Vagina (tissue), 2 donors: ENCODE measurements at regions not wholly inside any gene's neighbourhood (a gene's known extent, or its start where the extent isn't known, plus 50 kb on each side); places are given as distances from the start of the nearest gene placed in this dataset.
"Not testable (repeated sequence)": the region's sequence is repeated elsewhere in the genome, so short reads cannot be mapped to it uniquely, and the experiment has no call there.

Source experiments
- DNase-seq, 2 donors: peaks; one replicate each; pipeline ENCODE4 v3.0.0-alpha.2; 2017; ENCODE audit errors: extremely low spot score in 2 of 2
- H3K27ac ChIP-seq: fragments of 200-600 bp; sonication (generic); one replicate; pipeline ENCODE4 v1.5.1; 2019
- H3K27me3 ChIP-seq: fragments of 200-600 bp; sonication (generic); one replicate; pipeline ENCODE4 v1.5.1; 2019
- H3K36me3 ChIP-seq, 2 donors: fragments of 200-600 bp; sonication (generic); one replicate each; pipeline ENCODE4 v1.5.1; 2017 to 2019
- H3K4me1 ChIP-seq: fragments of 200-600 bp; sonication (generic); one replicate; pipeline ENCODE4 v1.5.1; 2019
- H3K4me3 ChIP-seq, 2 donors: fragments of 200-600 bp; sonication (generic); 1 replicate in 1 of 2; 2 replicates in 1 of 2; pipeline ENCODE4 v1.5.1; 2016 to 2019
- H3K9me3 ChIP-seq: fragments of 200-600 bp; sonication (generic); one replicate; pipeline ENCODE4 v1.5.1; 2019
- POLR2A ChIP-seq, 2 donors: fragments of 450-650 bp; IDR thresholded peaks; one replicate each; pipeline ENCODE4 v1.6.1; 2017; ENCODE audit warnings: antibody characterized with exemption in 2 of 2, mild to moderate bottlenecking in 2 of 2, moderate library complexity in 2 of 2
- POLR2AphosphoS5 ChIP-seq, 2 donors: sonication (generic); formaldehyde crosslinking; IDR thresholded peaks; one replicate each; pipeline ENCODE4 v1.9.0; 2017; ENCODE audit warnings: antibody characterized with exemption in 2 of 2, mild to moderate bottlenecking in 2 of 2, low read depth in 1 of 2; ENCODE audit not compliant: insufficient read depth in 1 of 2
- intact Hi-C: fragments of 100-400 bp; cut with DNase I; formaldehyde crosslinking; loops from one replicate; pipeline ENCODE4 v1.15.1; 2023
- TF ChIP-seq, protein P1 (sequence below), 3 experiments: fragments of 450-650 bp in 2 of 3; fragments of 200-600 bp in 1 of 3; sonication (generic) in 1 of 3; IDR thresholded peaks; one replicate each; pipeline ENCODE4 v1.5.1; 2017 to 2019; ENCODE audit warnings: antibody characterized with exemption in 3 of 3, mild to moderate bottlenecking in 2 of 3, moderate library complexity in 2 of 3

DNA sequence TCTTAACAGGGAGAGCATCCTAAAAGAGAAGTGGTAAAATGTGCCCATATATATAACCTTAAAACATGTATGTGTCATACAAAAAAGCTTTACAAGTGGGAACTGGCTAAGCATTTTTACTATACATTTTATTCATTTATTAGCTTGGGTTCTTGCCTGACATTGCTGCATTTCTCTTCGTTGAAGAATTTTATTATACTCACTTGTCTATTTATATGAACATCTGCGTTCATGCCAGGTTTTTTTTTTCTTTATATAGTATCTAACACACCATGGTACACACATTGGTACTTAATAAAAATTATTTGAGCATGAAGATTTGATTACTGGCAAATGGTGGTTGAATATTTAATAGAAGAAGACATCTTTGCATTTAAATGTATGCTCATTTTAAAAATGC is 492.3 kb downstream of the SPATA31D1 start:
- no peak for DNase-seq
- TF ChIP-seq, protein P1, sequence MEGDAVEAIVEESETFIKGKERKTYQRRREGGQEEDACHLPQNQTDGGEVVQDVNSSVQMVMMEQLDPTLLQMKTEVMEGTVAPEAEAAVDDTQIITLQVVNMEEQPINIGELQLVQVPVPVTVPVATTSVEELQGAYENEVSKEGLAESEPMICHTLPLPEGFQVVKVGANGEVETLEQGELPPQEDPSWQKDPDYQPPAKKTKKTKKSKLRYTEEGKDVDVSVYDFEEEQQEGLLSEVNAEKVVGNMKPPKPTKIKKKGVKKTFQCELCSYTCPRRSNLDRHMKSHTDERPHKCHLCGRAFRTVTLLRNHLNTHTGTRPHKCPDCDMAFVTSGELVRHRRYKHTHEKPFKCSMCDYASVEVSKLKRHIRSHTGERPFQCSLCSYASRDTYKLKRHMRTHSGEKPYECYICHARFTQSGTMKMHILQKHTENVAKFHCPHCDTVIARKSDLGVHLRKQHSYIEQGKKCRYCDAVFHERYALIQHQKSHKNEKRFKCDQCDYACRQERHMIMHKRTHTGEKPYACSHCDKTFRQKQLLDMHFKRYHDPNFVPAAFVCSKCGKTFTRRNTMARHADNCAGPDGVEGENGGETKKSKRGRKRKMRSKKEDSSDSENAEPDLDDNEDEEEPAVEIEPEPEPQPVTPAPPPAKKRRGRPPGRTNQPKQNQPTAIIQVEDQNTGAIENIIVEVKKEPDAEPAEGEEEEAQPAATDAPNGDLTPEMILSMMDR (IDR thresholded peaks at IDR 0.05) = no peak
- TF ChIP-seq POLR2A (IDR thresholded peaks at IDR 0.05) (no peak), POLR2AphosphoS5 (IDR thresholded peaks at IDR 0.05; ENCODE audit: insufficient read depth in 1 of 2, low read depth in 1 of 2) (no peak)
- H3K4me1 ChIP-seq = no peaks in the 10 kb centered on the region
- intact Hi-C loops = no loop called here
- H3K9me3 ChIP-seq = no peaks in the 10 kb centered on the region
- H3K36me3 ChIP-seq = no peaks in the 10 kb centered on the region
- H3K27me3 ChIP-seq = no peaks in the 10 kb centered on the region
- H3K4me3 ChIP-seq = no peak overlapping the region
- H3K27ac ChIP-seq = no peak overlapping the region

DNA sequence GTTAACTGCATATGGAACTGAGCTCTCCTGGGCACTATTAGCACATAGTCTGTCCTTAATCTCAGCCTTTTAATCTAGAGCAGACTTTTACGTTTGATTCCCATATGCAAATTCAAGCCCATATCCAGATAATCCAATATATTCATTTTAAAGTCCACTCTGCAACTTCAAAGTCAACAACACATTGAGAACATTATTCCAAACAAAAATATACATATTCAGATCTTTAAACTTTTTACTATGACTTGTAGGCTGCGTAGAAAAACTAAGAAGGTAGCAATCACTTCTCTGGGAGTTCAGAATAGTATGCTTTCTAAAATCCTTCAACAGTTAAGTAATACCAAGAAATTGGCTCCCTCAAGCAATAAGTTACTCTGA is 499.4 kb downstream of the SPATA31D1 start:
- Histone ChIP-seq H3K4me1 (peaks cover 32% of the 10 kb centered on the region), H3K36me3 (no peaks in the 10 kb centered on the region), H3K4me3 (no peak overlapping the region), H3K27ac (peak overlapping the region; percentile 12), H3K9me3 (no peaks in the 10 kb centered on the region), H3K27me3 (no peaks in the 10 kb centered on the region)
- no peak for DNase-seq
- TF ChIP-seq, protein P1 (IDR thresholded peaks at IDR 0.05) = no peak
- TF ChIP-seq POLR2AphosphoS5 (IDR thresholded peaks at IDR 0.05; ENCODE audit: insufficient read depth in 1 of 2, low read depth in 1 of 2) (no peak), POLR2A (IDR thresholded peaks at IDR 0.05) (no peak)
- intact Hi-C loops = no loop called here

DNA sequence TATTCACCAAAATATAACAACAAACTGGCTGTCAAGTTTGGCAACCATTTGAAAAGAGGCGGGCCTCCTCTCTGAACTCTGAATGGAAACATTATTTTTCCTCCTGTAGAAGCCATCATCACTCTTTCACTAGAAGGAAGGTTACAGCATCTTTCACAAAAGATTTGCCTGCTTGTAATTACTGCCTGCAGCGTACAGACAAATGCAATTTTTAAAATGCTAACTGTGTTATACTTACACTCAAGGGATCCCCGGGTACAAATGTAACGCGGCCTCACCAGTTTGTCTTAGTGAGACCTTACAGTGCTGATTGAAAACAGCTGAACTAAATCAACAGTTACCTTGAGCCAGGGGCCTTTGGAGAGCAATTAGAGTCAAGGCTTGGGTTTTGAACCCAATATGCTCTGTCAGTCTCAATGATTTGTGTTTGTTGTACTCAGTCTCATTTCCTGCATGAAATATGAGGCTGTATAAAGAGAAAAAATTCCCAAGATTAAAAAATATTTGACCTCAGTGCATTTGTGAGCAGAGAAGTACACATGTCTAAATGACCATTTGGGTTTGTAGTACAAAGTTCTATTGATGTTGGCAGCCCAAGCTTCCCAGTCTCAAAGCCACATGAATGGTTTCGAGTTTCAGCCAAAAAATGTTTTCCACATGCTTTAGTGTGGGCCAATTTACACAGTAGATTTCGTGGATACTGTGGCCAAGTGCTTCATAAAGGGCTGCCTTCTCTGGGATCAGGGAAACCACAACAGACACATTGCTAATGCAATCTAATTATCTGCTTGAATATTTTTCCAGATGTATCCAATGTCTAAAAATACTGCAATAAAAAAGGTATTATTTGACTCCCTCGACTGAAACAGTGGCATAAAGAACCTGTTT is 500.0 kb downstream of the SPATA31D1 start:
- H3K9me3 ChIP-seq = no peaks in the 10 kb centered on the region
- TF ChIP-seq, protein P1 (IDR thresholded peaks at IDR 0.05) = no peak
- no peak for TF ChIP-seq POLR2AphosphoS5 (IDR thresholded peaks at IDR 0.05; ENCODE audit: insufficient read depth in 1 of 2, low read depth in 1 of 2)
- TF ChIP-seq POLR2A (IDR thresholded peaks at IDR 0.05) = no peak
- H3K27me3 ChIP-seq = no peaks in the 10 kb centered on the region
- no peak for DNase-seq
- H3K27ac ChIP-seq = peak overlapping the region; percentile 12
- intact Hi-C loops = no loop called here
- H3K4me1 ChIP-seq = peaks cover 32% of the 10 kb centered on the region
- H3K4me3 ChIP-seq = no peak overlapping the region
- no peaks in the 10 kb centered on the region for H3K36me3 ChIP-seq

DNA sequence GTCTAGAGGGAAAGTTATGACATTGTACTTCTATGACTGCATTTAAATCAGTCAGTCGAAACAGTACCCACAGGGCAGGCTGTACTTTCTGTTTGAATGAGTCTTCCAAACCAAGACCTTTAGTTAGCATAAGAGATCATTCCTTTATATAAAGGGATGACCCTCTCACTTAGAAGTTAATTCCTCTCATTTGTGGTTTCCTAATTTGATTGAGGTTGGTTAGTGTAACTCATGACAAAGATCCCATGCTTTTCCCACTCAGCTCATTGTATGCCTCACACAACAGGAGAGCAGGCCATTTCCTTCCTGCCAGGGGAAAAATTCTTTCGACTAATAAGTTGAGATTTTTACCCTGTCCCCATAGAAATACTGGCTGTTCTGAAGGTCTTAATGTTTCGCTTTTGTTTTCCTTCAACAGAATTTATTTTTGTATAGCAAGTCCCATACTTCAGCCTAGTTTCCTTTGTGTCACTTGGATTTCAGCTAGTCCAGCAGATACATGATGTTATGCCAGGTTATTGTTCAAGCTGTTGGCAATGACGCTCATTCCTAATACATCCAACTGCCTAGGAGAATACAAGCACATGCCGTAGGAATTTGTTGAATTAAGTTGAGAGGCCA is 500.7 kb downstream of the SPATA31D1 start:
- no peak for DNase-seq
- Histone ChIP-seq H3K27me3 (no peaks in the 10 kb centered on the region), H3K4me3 (no peak overlapping the region), H3K36me3 (no peaks in the 10 kb centered on the region), H3K27ac (peak overlapping the region; percentile 12), H3K4me1 (peaks cover 32% of the 10 kb centered on the region), H3K9me3 (no peaks in the 10 kb centered on the region)
- no peak for TF ChIP-seq POLR2AphosphoS5 (IDR thresholded peaks at IDR 0.05; ENCODE audit: insufficient read depth in 1 of 2, low read depth in 1 of 2)
- TF ChIP-seq, protein P1 (IDR thresholded peaks at IDR 0.05) = no peak
- no peak for TF ChIP-seq POLR2A (IDR thresholded peaks at IDR 0.05)
- intact Hi-C loops = no loop called here

DNA sequence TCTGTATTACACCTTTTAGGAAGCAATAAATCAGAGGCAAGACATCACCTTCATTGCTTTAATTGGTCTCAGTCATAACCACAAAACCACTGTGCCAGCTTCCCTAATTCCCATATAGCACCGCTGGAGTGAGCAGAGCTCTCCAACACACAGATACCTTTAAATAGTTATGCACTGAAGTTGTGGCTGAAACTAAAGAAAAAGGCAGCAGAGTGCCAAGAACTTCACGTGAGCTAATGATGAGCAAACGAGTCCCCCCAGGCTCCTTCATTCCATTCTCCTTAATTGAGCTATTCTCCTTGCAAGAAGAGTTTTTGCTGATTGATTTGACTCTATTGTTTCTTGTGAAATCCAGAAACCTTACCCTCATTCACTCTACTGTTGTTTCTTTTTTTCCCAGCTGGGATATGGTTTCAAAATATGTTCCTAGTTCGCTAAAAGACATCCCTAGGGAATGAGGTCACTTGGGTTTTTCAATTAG is 501.5 kb downstream of the SPATA31D1 start:
- Histone ChIP-seq H3K36me3 (no peaks in the 10 kb centered on the region), H3K4me1 (peaks cover 32% of the 10 kb centered on the region), H3K4me3 (no peak overlapping the region), H3K27me3 (no peaks in the 10 kb centered on the region), H3K27ac (no peak overlapping the region), H3K9me3 (no peaks in the 10 kb centered on the region)
- intact Hi-C loops = no loop called here
- DNase-seq = no peak
- TF ChIP-seq, protein P1 (IDR thresholded peaks at IDR 0.05) = no peak
- no peak for TF ChIP-seq POLR2AphosphoS5 (IDR thresholded peaks at IDR 0.05; ENCODE audit: insufficient read depth in 1 of 2, low read depth in 1 of 2)
- no peak for TF ChIP-seq POLR2A (IDR thresholded peaks at IDR 0.05)

DNA sequence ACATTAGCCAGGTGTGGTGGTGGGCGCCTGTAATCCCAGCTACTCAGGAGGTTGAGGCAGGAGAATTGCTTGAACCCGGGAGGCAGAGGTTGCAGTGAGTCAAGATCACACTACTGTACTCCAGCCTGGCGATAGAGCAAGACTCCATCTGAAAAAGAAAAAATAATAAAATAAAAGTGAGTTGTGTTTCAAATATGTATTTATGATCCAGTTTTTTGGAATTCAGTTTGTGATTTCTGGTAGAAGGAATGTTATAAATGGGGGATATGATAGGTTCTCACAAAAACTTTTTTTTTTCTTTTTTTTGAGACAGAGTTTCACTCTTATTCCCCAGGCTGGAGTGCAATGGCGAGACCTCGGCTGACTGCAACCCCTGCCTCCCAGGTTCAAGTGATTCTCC is 502.2 kb downstream of the SPATA31D1 start:
- H3K27me3 ChIP-seq, H3K27ac ChIP-seq, intact Hi-C loops, DNase-seq, H3K4me3 ChIP-seq, H3K9me3 ChIP-seq, H3K36me3 ChIP-seq: not testable (repeated sequence)
- H3K4me1 ChIP-seq = peaks cover 32% of the 10 kb centered on the region
